Colonic mucosa (tissue), 4 donors: ENCODE measurements at regions not wholly inside any gene's neighbourhood (a gene's known extent, or its start where the extent isn't known, plus 50 kb on each side); places are given as distances from the start of the nearest gene placed in this dataset.
A peak's percentile ranks its signal among the peaks of the same experiment; 100 is the strongest.

Source experiments
- DNase-seq: peaks from one replicate; pipeline ENCODE4 v3.0.0-alpha.2; 2020
- H3K27ac ChIP-seq: fragments of 200-600 bp; one replicate; pipeline ENCODE4 v1.8.0; 2021
- H3K27me3 ChIP-seq: fragments of 200-600 bp; one replicate; pipeline ENCODE4 v1.8.0; 2021
- H3K36me3 ChIP-seq: fragments of 200-600 bp; one replicate; pipeline ENCODE4 v1.8.0; 2021
- H3K4me1 ChIP-seq: fragments of 200-600 bp; one replicate; pipeline ENCODE4 v1.8.0; 2021; ENCODE audit warnings: mild to moderate bottlenecking
- H3K4me3 ChIP-seq: fragments of 200-600 bp; one replicate; pipeline ENCODE4 v1.8.0; 2021
- H3K9ac ChIP-seq, 2 donors: one replicate each; pipeline ENCODE4 v1.7.0; 2013; ENCODE audit warnings: control low read depth in 2 of 2, low read depth in 2 of 2, low read length in 2 of 2
- H3K9me3 ChIP-seq: fragments of 200-600 bp; one replicate; pipeline ENCODE4 v1.8.0; 2021
- CTCF ChIP-seq: fragments of 200-600 bp; IDR thresholded peaks from one replicate; pipeline ENCODE4 v1.8.0; 2022; ENCODE audit warnings: antibody characterized with exemption, mild to moderate bottlenecking
- intact Hi-C: fragments of 100-400 bp; cut with DNase I; formaldehyde crosslinking; loops from one replicate; pipeline ENCODE4 v1.14.1; 2022
- donor health status: healthy.
- donor health status: DM: no; HTN: no; CAD: no.
- donor health status: DM: no; HTN: no; CAD: no.

GRCh38 chrX:38999967-39000745, 198.9 kb downstream of the MID1IP1 start:
- Histone ChIP-seq H3K36me3 (no peaks in the 10 kb centered on the region), H3K9ac (no peak overlapping the region), H3K9me3 (no peaks in the 10 kb centered on the region), H3K4me3 (no peak overlapping the region), H3K4me1 (no peaks in the 10 kb centered on the region), H3K27me3 (no peaks in the 10 kb centered on the region), H3K27ac (no peak overlapping the region)
- no peak for DNase-seq
- no peak for TF ChIP-seq CTCF
- intact Hi-C loops: no loop called here

- intact Hi-C loops: no loop called here
- no peak overlapping the region for H3K4me3 ChIP-seq
- H3K4me1 ChIP-seq: no peaks in the 10 kb centered on the region
- no peak for TF ChIP-seq CTCF
- H3K9me3 ChIP-seq: no peaks in the 10 kb centered on the region
- no peak for DNase-seq
- no peaks in the 10 kb centered on the region for H3K36me3 ChIP-seq
- no peak overlapping the region for H3K27ac ChIP-seq
- H3K27me3 ChIP-seq: no peaks in the 10 kb centered on the region
- no peak overlapping the region for H3K9ac ChIP-seq
These were observed 199.5 kb downstream of the MID1IP1 start for GRCh38 chrX:39000802-39001201.

DNA sequence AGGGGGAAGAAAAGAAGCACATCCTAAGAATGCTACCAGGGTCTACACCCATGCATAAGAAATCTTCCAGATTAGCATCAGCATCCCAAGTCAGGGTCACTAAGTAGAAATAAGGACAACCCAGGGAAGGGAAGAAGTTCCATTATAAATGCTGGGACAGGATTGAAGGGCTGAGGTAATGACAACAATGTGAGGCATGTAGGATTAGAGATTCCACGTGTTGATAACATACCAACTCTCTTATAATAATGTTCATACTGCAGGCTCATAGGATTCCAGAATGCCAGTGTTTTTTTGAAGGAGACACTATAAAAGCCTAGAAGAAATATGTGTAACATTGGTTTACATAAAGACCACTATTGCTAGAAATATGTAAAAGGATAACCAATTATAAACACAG, 201.2 kb downstream of the MID1IP1 start:
- H3K36me3 ChIP-seq: no peaks in the 10 kb centered on the region
- no peak overlapping the region for H3K27ac ChIP-seq
- H3K4me1 ChIP-seq: no peaks in the 10 kb centered on the region
- no peak overlapping the region for H3K4me3 ChIP-seq
- no peak overlapping the region for H3K9ac ChIP-seq
- TF ChIP-seq CTCF: no peak
- no peak for DNase-seq
- H3K27me3 ChIP-seq: no peaks in the 10 kb centered on the region
- H3K9me3 ChIP-seq: no peaks in the 10 kb centered on the region
- intact Hi-C loops: no loop called here

DNA sequence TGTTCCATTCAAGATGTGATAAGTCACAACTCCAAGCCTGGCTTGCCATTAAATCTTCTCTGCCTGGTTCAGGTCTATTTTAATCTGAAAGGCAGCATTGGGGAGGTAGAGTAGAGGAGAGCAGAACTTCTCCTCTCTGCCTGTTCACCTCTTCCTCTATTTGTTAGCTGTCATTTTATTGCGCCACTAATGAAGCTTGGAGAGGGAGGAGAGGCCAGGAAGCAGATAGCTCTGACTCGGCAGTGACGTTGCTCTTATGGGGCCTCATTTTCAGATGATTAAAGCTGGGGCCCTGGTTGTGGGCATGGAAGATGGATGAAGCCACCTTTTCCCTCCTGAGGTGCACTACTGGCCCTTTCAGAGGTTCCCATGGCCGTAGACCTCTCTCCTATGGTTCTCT, 207.3 kb downstream of the MID1IP1 start:
- Histone ChIP-seq H3K9ac (no peak overlapping the region), H3K27me3 (no peaks in the 10 kb centered on the region), H3K27ac (no peak overlapping the region), H3K9me3 (no peaks in the 10 kb centered on the region), H3K4me1 (no peaks in the 10 kb centered on the region), H3K4me3 (no peak overlapping the region), H3K36me3 (no peaks in the 10 kb centered on the region)
- DNase-seq: no peak
- no peak for TF ChIP-seq CTCF
- intact Hi-C loops: no loop called here

DNA sequence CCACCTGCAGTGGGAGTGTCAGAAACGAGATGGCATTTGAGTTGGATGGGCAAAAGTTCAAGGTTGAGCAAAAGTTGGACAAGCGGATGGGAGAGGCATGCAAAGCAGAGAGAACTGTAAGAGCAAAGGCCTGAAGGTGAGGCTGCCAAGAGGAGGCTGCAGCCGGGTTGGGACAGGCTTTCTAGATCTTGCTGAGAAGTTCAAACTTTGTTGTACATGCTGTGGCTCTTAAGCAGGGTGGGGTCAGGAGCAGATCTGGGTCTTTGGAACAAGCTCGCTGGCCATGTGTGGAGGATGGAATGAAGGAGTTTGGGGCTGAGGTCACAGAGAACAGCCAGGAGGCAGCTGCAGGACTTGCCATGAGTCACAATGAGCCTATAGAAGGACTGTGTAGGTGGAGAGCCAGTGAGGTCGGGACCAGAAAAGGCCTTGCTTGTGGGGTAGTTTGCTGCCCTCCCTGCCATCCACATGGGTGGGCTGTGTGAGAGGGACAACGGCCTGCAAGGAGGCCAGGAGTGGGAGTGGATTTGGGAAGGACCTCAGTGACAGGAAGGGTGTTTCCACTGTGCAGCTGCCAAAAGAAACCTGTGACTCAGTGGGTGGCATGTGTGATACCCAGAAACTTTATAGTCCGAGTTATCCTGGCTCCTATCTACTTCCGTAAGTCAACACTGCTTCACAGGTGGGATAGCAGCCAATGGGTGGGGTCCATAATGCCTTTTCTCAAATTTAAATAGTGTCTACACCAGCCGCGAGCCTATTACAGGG, 210.4 kb downstream of the MID1IP1 start:
- Histone ChIP-seq H3K27me3 (no peaks in the 10 kb centered on the region), H3K9ac (no peak overlapping the region), H3K27ac (peak overlapping the region; percentile 43), H3K4me1 (no peaks in the 10 kb centered on the region), H3K36me3 (no peaks in the 10 kb centered on the region), H3K9me3 (no peaks in the 10 kb centered on the region), H3K4me3 (no peak overlapping the region)
- intact Hi-C loops: no loop called here
- DNase-seq: peak; percentile 81
- no peak for TF ChIP-seq CTCF
